Upper lobe of left lung (tissue), 4 donors: ENCODE measurements at regions not wholly inside any gene's neighbourhood (a gene's known extent, or its start where the extent isn't known, plus 50 kb on each side); places are given as distances from the start of the nearest gene placed in this dataset.

ENCODE experiments used
- CTCF ChIP-seq, 6 experiments: fragments of 450-650 bp in 4 of 6; fragments of 200-600 bp in 2 of 6; sonication (generic) in 2 of 6; IDR thresholded peaks; one replicate each; pipeline ENCODE4 v1.5.1; 2016 to 2019; ENCODE audit warnings: antibody characterized with exemption in 6 of 6
- EP300 ChIP-seq, 4 donors: sonication (generic); formaldehyde crosslinking; IDR thresholded peaks; one replicate each; pipeline ENCODE4 v1.5.1; 2017; ENCODE audit warnings: antibody characterized with exemption in 4 of 4, control low read depth in 2 of 4

GRCh38 chr7:118046086-118046485 is 137.9 kb upstream of the LSM8 start:
- TF ChIP-seq CTCF (IDR thresholded peaks at IDR 0.05) (no peak), EP300 (IDR thresholded peaks at IDR 0.05) (no peak)
